Keratinocyte (primary cell): ENCODE measurements at regions not wholly inside any gene's neighbourhood (a gene's known extent, or its start where the extent isn't known, plus 50 kb on each side); places are given as distances from the start of the nearest gene placed in this dataset.
"Not testable (repeated sequence)": the region's sequence is repeated elsewhere in the genome, so short reads cannot be mapped to it uniquely, and the experiment has no call there.

Experiments used
- EZH2 ChIP-seq: IDR thresholded peaks from one replicate; pipeline ENCODE4 v1.6.1; 2012; ENCODE audit warnings: inconsistent platforms, mild to moderate bottlenecking, low read length, moderate library complexity
- TF ChIP-seq, protein P1 (sequence below), 3 experiments: IDR thresholded peaks in 1 of 3; conservative IDR thresholded peaks in 1 of 3; optimal IDR thresholded peaks in 1 of 3; 2 replicates in 2 of 3; 3 replicates in 1 of 3; pipeline versions ENCODE3 to v1.5.1; 2011; ENCODE audit warnings: low read length in 3 of 3, mild to moderate bottlenecking in 3 of 3, moderate library complexity in 2 of 3, control low read depth in 1 of 3, inconsistent platforms in 1 of 3; ENCODE audit not compliant: insufficient read depth in 2 of 3; ENCODE audit errors: extremely low read depth in 1 of 3

DNA sequence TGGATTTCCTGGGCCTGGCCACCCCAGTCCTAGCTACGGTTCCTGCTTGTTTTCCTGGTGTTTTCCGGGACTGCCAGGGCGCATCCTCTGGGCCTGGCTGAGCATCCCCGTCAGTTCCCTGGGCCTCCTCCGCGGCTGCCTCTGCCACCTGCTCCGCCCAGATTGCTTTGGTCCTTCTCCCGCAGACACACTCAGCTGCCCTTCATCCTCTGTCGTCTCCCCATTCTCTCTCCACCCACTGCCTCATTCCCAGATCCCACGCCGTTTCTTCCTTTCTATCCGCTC is 153.2 kb upstream of the NBPF19 start:
- TF ChIP-seq EZH2, result not testable (repeated sequence)
- TF ChIP-seq, protein P1, sequence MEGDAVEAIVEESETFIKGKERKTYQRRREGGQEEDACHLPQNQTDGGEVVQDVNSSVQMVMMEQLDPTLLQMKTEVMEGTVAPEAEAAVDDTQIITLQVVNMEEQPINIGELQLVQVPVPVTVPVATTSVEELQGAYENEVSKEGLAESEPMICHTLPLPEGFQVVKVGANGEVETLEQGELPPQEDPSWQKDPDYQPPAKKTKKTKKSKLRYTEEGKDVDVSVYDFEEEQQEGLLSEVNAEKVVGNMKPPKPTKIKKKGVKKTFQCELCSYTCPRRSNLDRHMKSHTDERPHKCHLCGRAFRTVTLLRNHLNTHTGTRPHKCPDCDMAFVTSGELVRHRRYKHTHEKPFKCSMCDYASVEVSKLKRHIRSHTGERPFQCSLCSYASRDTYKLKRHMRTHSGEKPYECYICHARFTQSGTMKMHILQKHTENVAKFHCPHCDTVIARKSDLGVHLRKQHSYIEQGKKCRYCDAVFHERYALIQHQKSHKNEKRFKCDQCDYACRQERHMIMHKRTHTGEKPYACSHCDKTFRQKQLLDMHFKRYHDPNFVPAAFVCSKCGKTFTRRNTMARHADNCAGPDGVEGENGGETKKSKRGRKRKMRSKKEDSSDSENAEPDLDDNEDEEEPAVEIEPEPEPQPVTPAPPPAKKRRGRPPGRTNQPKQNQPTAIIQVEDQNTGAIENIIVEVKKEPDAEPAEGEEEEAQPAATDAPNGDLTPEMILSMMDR (optimal IDR thresholded peaks at IDR 0.05 in 1 of 3, IDR thresholded peaks at IDR 0.05 in 1 of 3, conservative IDR thresholded peaks at IDR 0.05 in 1 of 3; ENCODE audit: extremely low read depth in 1 of 3, insufficient read depth in 2 of 3, low read length in 3 of 3), result not testable (repeated sequence)
